ENCODE measurements at regions not wholly inside any gene's neighbourhood (a gene's known extent, or its start where the extent isn't known, plus 50 kb on each side); places are given as distances from the start of the nearest gene placed in this dataset.

GRCh38 chr5:4080370-4080769 is 484.7 kb downstream of the IRX1 start:
- H3K9me3 Mint-ChIP-seq = peaks cover 3% of the 10 kb centered on the region; the same call in 1 of the 3 replicates
- H3K27me3 ChIP-seq (ENCODE audit: insufficient read depth) = no peaks in the 10 kb centered on the region
- no peaks in the 10 kb centered on the region for H3K4me1 ChIP-seq (ENCODE audit: insufficient read depth)
- no peak overlapping the region for H3K27ac Mint-ChIP-seq
- DNase-seq (ENCODE audit: low spot score) = no peak
- no peak overlapping the region for H3K27ac ChIP-seq (ENCODE audit: low read depth)
- no peak for ATAC-seq
- H3K36me3 Mint-ChIP-seq (ENCODE audit: low read depth) = no peaks in the 10 kb centered on the region
- H3F3A ChIP-seq (replicated peaks; ENCODE audit: low read depth) = no peaks in the 10 kb centered on the region
- peaks cover 8% of the 10 kb centered on the region for H3K27me3 Mint-ChIP-seq (ENCODE audit: insufficient read depth, low read depth, poor library complexity)
- TF ChIP-seq JUNB (IDR thresholded peaks at IDR 0.05; ENCODE audit: unreplicated experiment) (no peak), CTCF (conservative IDR thresholded peaks at IDR 0.05; ENCODE audit: low read depth in 2 of 2) (no peak), POLR2AphosphoS5 (IDR thresholded peaks at IDR 0.05; ENCODE audit: low read depth) (no peak), ZNF462 (CRISPR knock-in tag; IDR thresholded peaks at IDR 0.05) (no peak)
- TF ChIP-seq, protein P1, sequence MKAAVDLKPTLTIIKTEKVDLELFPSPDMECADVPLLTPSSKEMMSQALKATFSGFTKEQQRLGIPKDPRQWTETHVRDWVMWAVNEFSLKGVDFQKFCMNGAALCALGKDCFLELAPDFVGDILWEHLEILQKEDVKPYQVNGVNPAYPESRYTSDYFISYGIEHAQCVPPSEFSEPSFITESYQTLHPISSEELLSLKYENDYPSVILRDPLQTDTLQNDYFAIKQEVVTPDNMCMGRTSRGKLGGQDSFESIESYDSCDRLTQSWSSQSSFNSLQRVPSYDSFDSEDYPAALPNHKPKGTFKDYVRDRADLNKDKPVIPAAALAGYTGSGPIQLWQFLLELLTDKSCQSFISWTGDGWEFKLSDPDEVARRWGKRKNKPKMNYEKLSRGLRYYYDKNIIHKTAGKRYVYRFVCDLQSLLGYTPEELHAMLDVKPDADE (IDR thresholded peaks at IDR 0.05) = no peak
- H3K4me2 ChIP-seq = no peak overlapping the region
- H3K36me3 ChIP-seq (ENCODE audit: insufficient read depth) = no peaks in the 10 kb centered on the region
- no peak overlapping the region for H3K4me3 ChIP-seq
- no peak overlapping the region for H2AFZ ChIP-seq
- H4K20me1 ChIP-seq (replicated peaks; ENCODE audit: insufficient read depth) = no peaks in the 10 kb centered on the region
- H3K9me2 ChIP-seq (ENCODE audit: insufficient read depth) = peaks cover 8% of the 10 kb centered on the region; the same call in 1 of the 2 replicates
- no peaks in the 10 kb centered on the region for H3K79me2 ChIP-seq (replicated peaks; ENCODE audit: insufficient read depth)
- peaks cover 4% of the 10 kb centered on the region; the same call in 1 of the 3 replicates for H3K4me1 Mint-ChIP-seq
- H3K4me3 Mint-ChIP-seq = no peak overlapping the region

Data from GM23338 (cell line).